DMS53 (cell line): ENCODE measurements at regions not wholly inside any gene's neighbourhood (a gene's known extent, or its start where the extent isn't known, plus 50 kb on each side); places are given as distances from the start of the nearest gene placed in this dataset.
"Not testable (repeated sequence)": the region's sequence is repeated elsewhere in the genome, so short reads cannot be mapped to it uniquely, and the experiment has no call there.

Experiments used
- DNase-seq: peaks from one replicate; lab custom pipeline; 2025; lab: John Stamatoyannopoulos, UW

DNA sequence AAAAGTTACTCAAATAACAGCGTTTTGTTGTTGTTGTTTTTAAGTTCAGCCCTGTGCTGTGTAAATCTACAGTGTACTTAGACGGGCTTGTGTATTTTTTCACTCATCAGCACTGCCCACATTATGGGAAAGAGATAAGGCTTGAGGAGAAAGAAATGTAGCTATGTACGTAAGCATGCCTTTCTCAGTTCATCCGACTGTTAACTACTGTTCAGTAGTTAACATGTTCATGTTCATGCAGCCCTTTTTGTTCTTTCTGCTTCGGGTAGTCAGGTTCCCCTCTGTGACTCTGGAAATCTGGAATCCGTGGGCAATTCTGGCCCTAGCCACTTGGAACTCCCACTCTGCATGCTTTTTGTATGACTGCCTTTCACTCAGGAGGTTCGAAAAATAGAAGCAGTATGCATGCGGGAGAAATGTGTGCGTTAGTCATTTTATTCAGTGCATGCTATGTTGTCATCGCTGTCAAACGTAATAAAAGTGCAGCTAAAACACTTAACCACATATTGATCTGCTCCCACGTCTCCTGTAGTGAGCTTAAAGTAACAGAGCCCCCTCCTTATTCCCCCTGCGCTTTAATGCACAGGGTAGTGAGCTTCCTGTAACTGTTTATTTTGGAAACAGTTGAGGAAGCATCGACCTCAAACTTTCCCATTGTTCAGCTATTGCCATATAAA is 283.1 kb upstream of the NR2F2 start:
- DNase-seq, result no peak

DNA sequence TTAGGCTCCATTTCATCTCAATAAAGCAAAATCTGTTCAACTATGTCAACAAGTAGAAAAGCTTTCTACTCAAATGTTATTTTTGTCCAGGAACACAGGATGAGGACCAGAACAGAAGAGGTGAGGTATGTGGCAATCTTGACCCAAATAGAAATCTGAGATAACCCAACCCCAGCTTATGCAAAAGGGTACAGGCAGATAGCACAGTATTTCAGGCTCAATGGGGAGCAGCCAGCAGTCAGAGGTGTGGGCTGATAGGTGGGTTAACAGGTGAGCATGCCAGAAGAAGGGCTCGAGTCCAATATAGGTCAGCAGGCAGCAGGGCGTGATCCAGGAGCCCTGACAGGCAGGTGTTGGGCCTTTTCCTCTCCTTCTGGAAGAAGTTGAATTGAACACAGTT is 281.2 kb upstream of the NR2F2 start:
- DNase-seq, result no peak

DNA sequence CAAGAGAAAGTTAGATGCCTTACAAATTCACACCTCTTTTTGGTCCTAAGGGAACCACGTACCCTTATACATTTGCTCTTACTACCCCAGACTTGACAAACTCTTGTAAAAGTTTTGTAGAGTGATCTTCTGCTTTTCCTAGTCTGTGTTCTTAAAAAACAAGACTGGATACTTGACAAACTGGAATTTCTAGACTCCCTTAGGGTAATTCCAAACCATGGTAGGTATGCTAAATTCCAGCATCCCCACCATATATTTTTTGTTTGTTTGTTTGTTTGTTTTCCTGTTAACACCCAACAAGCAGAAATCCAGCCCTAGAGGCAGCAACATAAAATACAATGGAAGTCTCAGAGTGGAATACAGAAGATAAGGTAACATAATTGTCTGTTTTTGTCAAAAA is 280.7 kb upstream of the NR2F2 start:
- DNase-seq, result no peak

DNA sequence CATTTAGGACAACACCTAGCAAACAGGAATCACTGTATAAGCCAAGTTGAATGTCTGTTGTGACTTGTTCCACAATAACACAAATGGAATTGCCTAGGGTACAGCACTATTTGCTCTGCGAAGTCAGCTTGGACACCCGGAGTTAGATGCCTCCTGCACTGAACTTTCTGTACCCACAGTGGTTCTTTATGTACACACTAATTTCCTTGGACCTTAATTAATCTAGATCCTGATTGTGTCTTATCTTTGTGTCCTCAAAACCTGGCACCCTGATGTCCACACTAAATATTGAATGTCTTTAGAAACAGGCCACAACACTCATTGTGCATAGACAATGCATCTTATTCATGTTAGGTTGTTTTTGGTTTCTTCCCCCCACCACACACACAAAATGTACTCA is 278.9 kb upstream of the NR2F2 start:
- DNase-seq, result no peak

DNA sequence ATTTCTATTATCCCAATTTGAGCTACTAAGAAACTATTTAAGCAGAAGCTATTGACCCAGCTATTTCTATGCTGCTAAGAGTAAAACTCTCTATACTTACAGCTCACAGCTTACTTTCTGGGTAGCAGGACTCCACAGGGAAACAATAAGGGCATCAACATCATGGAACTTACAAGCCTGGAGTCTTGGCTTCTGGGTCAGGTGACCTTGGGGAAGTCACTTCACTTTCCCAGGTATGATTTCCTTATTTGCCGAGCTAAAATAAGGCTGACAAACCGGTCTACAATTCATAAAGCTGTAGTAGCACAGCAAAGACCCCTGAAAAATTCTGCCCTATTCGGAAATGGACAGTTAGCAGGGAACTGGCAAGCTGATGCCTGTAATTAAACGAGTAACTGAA is 278.3 kb upstream of the NR2F2 start:
- DNase-seq, result no peak

DNA sequence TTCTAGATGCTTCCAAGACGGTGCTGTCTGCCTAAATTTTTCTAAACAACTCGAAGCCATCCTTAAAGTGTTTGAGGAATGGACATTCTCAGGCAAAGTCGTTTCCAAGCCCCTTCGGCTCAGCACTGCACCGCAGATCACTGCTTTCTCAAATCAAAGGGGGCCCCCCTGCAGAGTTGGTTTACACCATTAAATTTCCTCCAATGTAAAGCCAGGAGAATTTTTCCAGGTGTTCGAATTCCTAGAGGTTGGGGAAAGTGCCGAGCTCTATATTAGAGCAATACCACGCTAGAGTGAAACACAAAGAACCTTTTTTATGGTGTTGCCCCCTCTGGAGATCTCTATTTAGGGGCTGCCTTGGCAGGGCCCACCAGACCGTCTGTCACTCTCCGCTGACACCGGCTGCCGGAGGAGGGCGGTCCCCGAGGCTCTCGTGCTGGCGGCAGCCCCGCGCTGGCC is 277.9 kb upstream of the NR2F2 start:
- no peak for DNase-seq

DNA sequence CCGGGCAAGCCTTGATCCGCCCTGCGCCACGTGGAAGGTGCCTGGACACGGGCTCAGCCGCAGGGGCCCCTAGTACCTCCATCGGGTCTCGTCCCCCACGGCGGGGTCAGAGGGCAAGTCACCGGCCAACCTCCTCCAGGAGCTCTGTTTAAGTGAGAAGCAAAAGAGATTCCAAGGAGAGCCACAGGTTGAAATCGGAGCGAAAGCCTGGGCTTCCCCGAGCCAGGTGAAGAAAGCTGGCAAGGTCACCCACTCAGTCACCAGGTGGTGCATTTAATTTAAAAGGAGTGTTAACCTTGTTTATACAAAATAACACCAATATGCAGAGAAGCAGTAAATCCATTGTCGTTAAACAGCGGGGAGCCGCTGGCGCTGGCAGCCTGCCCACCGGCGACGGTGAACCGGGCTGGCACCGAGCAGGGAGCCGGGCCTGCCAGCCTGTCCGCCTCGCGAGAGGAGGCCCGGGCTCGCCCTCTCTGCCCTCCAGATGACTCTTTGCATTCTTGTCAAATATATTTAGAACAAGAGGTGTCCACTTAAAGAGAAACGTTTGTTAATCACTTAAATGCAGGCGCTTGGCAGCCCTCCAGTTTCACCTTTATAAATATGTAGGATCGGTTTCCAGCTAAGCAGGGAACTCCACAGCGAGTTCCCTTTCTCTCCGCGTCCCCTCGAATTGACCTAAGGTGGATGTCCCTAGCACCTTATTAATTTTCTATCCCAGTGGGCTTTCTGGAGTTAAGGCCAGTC is 277.3 kb upstream of the NR2F2 start:
- DNase-seq, result peak; percentile 17

DNA sequence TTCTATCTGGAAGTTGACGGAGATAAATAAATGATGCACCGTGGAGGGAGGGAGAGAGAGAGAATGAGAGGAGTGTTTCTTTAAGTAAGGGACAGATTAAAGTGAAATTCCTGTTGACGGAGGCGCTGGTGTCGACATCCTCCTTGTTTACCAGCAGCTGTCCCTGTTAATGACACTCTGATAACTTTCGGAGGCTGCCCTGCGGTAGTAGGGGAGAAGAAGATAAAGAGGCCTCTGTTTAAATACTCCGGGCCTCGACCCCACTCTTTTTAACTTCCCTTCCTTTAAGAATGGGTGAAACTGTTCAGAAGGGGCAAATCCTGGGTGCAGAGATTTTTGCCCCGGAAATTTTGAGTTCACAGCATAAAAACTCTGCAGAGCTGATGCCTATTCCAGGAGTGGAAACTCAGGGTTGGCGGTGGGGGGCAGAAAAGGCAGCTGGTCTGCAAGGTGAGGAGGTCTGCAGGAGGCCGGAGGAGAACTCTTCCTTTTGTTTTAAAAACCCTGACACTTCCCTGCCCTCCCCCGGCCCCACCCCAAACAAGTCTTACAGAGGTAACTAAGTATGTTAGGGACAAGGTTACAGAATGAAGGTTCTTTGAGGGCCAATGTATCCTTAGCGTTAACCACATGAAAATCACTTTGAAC is 276.6 kb upstream of the NR2F2 start:
- no peak for DNase-seq

DNA sequence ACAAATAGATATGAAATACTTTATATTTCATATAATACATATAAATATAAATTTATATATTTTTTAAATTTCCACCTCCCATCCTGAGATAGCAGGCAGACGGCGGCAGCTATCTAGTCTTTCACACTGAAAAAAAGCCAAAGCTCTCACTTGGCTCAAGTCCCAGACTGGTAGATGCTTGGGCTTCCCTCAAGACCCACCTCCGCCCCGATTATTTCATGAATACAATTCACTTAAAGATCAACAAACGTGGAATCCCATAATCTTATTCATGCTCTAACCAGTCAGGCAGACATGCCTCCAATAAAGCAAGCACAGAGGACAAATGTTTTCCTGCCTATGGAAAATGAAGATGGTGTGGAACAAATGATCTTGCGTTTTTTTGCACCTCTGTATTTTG is 275.9 kb upstream of the NR2F2 start:
- DNase-seq, result no peak

DNA sequence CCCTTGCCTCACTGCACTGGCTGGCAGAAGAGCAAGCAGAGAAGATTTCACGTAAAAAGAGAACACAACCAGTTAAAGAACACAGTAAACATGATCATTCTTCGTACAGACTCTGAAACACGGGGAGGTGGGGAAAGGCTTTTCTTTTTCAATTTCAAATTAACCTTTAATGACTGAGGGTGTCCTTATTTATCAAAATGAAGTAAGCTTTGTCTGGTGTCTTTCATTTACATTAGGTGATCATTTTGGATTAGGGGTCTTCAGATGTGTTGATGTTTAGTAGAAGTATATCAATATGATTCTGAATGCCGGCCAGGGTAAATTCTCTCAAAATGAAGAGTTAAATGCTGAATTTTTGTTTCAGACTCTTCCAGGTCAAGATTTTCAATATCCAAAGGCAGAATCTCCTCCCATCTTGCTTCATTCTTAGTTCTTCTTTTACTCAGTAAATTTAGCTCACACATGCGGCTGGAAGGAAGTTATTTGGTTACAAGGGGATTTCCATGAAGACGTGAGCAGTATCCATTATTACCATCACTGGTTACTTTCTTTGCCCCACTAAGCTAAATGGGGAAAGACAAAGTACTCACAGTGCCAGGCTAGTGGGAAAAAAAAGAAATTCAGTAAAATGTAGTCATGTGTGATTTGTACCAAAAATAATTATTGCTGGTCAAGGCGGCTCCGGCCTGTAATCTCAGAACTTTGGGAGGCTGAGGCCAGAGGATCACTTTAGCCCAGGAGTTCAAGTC is 272.2 kb upstream of the NR2F2 start:
- DNase-seq, result no peak

DNA sequence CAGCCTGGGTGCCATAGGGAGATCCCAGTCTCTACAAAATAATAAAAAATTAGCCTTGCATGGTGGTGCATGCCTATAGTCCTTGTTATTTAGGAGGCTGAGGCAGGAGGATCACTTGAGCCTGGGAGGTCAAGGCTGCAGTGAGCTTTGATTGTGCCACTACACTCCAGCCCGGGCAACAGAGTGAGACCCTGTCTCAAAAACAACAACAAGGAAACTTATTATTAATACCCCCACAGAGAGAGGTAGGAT is 271.7 kb upstream of the NR2F2 start:
- not testable (repeated sequence) for DNase-seq

DNA sequence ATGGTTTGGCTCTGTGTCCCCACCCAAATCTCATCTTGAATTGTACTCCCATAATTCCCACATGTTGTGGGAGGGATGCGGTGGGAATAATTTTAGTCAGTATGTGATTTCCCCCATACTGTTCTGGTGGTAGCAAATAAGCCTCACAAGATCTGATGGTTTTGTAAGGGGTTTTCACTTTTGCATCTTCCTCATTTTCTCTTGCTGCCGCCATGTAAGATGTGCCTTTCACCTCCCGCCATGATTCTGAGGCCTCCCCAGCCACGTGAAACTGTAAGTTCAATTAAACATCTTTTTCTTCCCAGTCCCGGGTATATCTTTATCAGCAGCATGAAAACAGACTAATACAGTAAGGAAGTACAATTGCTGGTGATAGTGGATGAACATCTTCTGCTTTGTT is 269.9 kb upstream of the NR2F2 start:
- DNase-seq, result not testable (repeated sequence)

DNA sequence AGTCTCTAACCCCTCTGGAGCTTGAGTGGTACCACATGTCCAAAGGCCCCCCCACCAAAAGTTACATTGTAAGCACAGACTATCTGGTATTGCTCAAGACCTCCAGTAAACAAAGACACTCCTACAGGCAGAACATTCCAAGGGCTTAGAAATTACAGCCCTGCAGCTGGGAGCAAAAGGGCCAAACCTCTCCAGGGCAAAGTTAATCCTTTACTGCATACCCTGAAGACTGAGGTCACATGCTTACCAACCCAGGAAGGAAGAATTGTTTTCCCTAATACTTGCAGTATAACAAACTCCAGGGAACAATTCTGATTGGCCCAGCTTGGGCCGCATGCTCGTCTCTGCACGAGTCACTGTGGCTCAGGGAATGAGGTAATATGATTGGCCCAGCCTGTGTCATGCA is 266.1 kb upstream of the NR2F2 start:
- no peak for DNase-seq

DNA sequence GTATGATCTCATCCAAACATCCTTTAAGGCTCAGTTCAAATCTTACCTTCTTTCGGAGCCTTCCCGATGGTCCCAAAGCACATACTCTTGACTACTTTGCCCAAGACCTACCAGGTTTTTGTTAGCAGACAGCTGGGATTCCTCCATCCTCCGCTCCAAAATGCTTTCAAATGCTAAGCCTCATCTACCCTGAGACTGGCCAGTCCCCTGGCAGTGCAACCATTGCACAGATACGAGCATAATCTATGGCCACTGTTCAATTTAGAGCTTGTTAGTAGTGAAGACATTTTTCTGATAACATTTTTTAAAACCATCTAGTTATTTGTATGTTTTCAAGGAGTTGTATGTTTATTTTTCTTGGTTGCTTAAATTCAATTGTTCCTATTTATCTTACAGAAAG is 264.4 kb upstream of the NR2F2 start:
- DNase-seq, result no peak

DNA sequence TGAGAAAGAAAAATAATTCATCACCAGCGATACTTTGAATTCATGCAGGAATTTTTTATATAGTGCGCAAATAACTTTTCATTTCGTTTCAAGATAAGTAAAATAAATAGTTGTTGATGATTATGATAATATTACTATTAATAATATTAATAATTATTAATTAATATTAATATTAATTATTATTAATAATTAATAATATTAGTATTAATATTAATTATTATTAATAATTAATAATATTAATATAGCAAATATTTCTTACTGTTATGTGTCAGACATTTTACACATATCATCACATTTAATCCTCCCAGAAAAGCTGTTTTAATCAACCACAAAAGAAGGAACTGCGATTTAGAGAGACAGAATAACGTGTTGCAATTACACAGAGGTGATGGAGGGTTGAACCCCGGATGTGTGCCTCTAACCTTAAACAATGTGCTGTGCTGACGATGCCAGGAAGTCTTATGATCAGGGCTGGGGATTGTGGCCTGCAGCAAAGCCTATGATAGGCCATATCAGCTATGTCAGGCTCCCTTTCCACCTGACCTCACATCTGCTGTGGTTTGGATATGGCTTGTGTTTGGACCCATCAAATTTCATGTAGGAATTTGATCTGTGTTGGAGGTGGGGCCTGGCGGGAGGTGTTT is 263.5 kb upstream of the NR2F2 start:
- DNase-seq, result no peak

DNA sequence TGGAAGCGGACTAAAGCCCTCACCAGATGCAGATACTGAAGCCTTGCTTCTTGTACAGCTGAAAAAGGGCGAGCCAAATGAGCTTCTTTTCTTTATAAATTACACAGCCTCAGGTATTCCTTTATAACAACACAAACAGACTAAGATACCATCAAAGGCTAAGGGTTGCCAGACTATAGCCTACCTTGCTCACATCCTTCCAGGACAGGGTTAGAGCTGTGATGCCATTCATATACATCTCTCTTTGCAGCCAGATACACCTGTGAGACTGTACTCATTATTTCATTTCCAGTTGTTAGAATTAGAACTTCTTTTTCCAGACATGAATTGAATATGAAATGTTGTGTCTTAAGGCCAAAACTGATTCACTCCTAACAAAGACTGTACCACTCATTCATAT is 262.8 kb upstream of the NR2F2 start:
- no peak for DNase-seq

DNA sequence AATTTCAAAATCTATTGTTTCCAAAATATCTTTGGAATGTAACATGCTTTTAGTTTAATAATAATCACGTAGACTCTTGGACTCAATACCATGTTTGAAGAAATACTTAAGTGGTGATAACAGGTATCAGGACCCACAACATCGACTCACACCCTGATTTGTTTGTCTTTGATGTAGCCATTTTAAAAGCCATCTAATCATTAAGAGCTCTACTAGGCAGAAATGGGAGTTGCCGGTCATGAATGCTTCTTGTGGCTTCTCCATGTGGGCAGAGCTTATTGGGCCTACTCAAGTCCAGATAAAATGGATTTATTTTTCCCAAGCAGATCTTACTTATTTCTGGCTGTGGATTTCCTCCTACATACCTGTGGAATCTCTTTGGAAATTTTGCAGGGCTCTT is 261.6 kb upstream of the NR2F2 start:
- DNase-seq, result no peak

DNA sequence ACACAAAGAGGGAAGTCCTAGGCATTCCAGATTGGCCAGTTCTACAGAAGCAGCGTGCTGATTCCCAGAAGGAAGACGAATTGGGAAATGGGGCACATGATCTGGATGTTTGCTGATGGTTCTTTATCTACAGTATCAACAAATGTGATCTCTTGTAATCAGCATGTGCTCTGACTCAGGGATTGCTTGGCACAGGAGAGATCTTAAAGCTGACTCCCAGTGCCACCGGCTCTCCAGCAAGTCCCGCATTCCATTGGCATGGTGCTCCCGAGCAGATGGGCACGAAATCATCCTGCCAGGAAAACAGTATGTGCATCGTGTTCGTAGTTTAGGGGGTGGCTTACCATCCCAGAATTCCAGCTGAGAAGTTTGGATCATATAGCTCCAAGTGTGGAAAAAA is 259.9 kb upstream of the NR2F2 start:
- no peak for DNase-seq

DNA sequence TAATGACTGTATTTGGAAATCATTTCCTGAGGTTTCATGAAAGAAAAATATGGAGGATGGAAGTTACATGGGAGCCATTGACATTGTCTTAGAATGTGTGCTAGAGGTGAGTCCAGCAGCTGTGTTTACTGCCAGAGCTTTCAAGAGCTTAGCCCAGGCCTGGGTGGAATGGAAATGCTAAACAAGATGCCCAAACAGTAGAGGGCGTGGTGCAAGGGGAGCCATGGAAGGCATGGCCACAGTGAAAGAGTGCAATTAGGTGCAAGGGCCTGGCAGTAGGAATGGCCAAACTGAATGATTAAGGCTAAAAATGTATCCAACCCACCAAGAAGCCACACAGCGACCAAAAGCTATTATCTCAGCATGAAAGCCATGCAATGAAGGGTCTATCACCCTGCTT is 257.7 kb upstream of the NR2F2 start:
- no peak for DNase-seq

DNA sequence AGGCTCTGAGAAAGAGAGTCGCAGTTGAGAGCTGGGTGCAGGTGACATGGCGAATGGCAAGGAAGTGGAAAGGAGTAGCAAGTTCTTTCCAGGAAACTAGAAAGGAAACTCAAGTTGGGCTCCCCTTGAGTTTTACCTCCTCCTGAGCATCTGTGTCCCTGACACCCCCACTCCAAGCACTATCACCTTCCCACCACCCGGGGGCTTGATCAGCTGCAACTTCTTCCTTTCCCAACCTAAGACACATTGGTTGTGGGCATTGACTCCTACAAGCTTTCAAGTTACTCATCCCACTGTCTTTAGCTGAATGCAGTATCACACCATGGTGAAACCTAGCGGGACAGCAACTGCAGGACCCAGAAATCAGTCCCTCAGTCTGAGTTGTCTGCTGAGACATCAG is 256.6 kb upstream of the NR2F2 start:
- no peak for DNase-seq

DNA sequence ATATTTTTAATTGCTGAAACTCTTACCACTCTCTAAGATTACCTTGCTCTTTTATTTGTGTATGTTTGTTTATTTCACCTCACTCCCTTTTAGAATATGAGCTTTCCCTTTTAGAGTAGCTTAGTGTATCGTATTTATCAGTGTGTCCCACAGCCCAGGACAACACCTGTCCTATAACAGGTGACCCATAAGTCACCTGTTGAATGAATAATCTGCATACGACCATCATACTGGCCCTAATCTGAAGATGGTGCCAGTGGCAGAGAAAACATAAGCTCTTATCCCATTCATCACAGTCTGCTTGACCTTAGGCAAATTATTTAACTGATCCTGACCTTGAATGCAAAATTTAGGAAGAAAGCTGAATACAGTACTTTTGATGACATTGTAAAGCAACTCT is 254.6 kb upstream of the NR2F2 start:
- no peak for DNase-seq

DNA sequence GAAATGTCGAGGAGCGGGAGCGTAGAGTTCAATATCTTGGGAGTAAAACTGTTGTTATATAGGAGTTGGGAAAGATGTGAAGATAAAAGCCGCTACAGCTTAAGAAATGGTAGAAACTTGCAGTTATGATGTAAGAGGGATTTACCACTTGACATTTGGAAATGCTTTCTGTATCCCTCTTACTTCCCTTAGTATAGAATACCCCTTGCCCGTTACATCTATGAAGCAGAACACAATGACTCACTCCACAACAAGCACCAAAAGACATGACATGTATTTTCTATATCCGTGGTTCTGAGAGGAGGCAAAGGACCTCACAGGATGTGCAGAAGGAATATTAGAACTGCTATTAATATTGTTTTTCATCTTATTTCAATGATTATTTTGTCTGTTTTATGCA is 254.2 kb upstream of the NR2F2 start:
- DNase-seq, result no peak
